Karpas-422 (cell line): ENCODE measurements at regions not wholly inside any gene's neighbourhood (a gene's known extent, or its start where the extent isn't known, plus 50 kb on each side); places are given as distances from the start of the nearest gene placed in this dataset.

Experiments used
- DNase-seq: peaks from one replicate; pipeline ENCODE4 v3.0.0-alpha.2; 2015
- H2AFZ ChIP-seq: fragments of 200-600 bp; sonication (generic); 2 replicates; pipeline ENCODE4 v1.6.1; 2014; ENCODE audit warnings: antibody characterized with exemption, low read length, mixed read lengths
- H3K27ac ChIP-seq: fragments of 200-600 bp; sonication (generic); 2 replicates; pipeline ENCODE4 v1.5.1; 2014; ENCODE audit warnings: mild to moderate bottlenecking, low read length, moderate library complexity
- H3K27me3 ChIP-seq: fragments of 200-600 bp; sonication (generic); 2 replicates; pipeline ENCODE4 v1.6.1; 2014; ENCODE audit warnings: low read length, mixed read lengths
- H3K36me3 ChIP-seq: fragments of 200-600 bp; sonication (generic); 2 replicates; pipeline ENCODE4 v1.6.1; 2014; ENCODE audit warnings: low read length, mixed read lengths; ENCODE audit not compliant: insufficient read depth
- H3K4me1 ChIP-seq: fragments of 200-600 bp; sonication (generic); 2 replicates; pipeline ENCODE4 v1.6.1; 2014; ENCODE audit warnings: mild to moderate bottlenecking, low read length, mixed read lengths
- H3K4me2 ChIP-seq: fragments of 200-600 bp; sonication (generic); 2 replicates; pipeline ENCODE4 v1.6.1; 2014; ENCODE audit warnings: low read length, low read depth, mild to moderate bottlenecking; ENCODE audit not compliant: poor library complexity, severe bottlenecking
- H3K4me3 ChIP-seq: fragments of 200-600 bp; sonication (generic); 2 replicates; pipeline ENCODE4 v1.5.1; 2014; ENCODE audit warnings: mild to moderate bottlenecking, antibody characterized with exemption, low read length, mixed read lengths
- H3K79me2 ChIP-seq: fragments of 200-600 bp; sonication (generic); 2 replicates; pipeline ENCODE4 v1.6.1; 2014; ENCODE audit warnings: mild to moderate bottlenecking, low read length, mixed read lengths
- H3K9ac ChIP-seq: fragments of 200-600 bp; sonication (generic); 2 replicates; pipeline ENCODE4 v1.6.0; 2014; ENCODE audit warnings: low read length
- H3K9me2 ChIP-seq: fragments of 200-600 bp; sonication (generic), shearing (Covaris generic); replicated peaks from 2 replicates; pipeline ENCODE4 v1.6.0; 2014; ENCODE audit warnings: mild to moderate bottlenecking, low read length, moderate library complexity; ENCODE audit not compliant: insufficient read depth
- H3K9me3 ChIP-seq: fragments of 300-700, 200-600 bp; sonication (generic); 2 replicates; pipeline ENCODE4 v1.6.1; 2014; ENCODE audit warnings: low read length, mixed read lengths
- H4K20me1 ChIP-seq: fragments of 200-600 bp; sonication (generic); 2 replicates; pipeline ENCODE4 v1.6.1; 2014; ENCODE audit warnings: mild to moderate bottlenecking, antibody characterized with exemption, low read length, low read depth; ENCODE audit not compliant: insufficient read depth

DNA sequence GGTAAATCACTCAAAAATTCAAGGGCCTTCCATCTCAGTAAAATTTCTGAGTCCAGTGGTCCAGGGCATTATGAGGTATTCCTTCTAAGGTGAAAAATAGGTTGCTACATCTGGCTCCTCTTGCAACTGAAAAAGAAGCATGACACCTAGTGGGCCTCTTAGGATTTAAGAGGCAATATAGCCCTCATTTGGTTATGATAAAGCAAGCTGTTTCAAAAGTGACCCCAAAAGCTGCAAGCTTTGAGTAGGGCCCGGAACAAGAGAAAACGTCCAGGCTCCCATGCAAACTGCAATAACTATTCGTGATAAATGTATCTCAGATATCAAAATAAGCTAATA lies 1910.2 kb upstream of the PRR20A start:
- H3K4me1 ChIP-seq = no peaks in the 10 kb centered on the region
- H3K4me3 ChIP-seq = no peak overlapping the region
- H3K27ac ChIP-seq = no peak overlapping the region
- no peaks in the 10 kb centered on the region for H3K27me3 ChIP-seq
- no peaks in the 10 kb centered on the region for H4K20me1 ChIP-seq
- H3K9me2 ChIP-seq = no peaks in the 10 kb centered on the region
- no peaks in the 10 kb centered on the region for H3K79me2 ChIP-seq
- H3K4me2 ChIP-seq = no peak overlapping the region
- no peak for DNase-seq
- H3K9ac ChIP-seq = no peak overlapping the region
- H3K36me3 ChIP-seq = no peaks in the 10 kb centered on the region
- H2AFZ ChIP-seq = no peak overlapping the region
- peaks cover 45% of the 10 kb centered on the region for H3K9me3 ChIP-seq

DNA sequence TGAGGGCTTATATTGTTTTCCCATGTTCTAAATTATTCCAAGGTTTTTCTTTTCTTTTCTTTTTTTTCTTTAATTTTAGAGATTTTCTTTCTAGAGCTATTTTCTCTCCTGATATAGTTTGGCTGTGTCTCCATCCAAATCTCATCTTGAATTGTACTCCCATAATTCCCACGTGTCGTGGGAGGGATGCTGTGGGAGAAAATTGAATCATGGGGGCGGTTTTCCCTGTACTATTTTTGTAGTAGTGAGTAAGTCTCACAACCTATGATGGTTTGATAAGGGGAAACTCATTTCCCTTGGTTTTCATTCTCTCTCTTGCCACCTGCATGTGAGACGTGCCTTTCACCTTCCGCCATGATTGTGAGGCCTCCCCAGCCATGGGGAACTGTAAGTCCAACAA lies 1906.4 kb upstream of the PRR20A start:
- H3K9ac ChIP-seq = no peak overlapping the region
- peaks cover 39% of the 10 kb centered on the region for H3K9me3 ChIP-seq
- no peaks in the 10 kb centered on the region for H3K79me2 ChIP-seq
- no peaks in the 10 kb centered on the region for H3K36me3 ChIP-seq
- no peak overlapping the region for H3K27ac ChIP-seq
- H3K4me3 ChIP-seq = no peak overlapping the region
- no peaks in the 10 kb centered on the region for H4K20me1 ChIP-seq
- no peaks in the 10 kb centered on the region for H3K27me3 ChIP-seq
- H3K4me2 ChIP-seq = no peak overlapping the region
- no peak for DNase-seq
- H3K4me1 ChIP-seq = no peaks in the 10 kb centered on the region
- no peaks in the 10 kb centered on the region for H3K9me2 ChIP-seq
- H2AFZ ChIP-seq = no peak overlapping the region

DNA sequence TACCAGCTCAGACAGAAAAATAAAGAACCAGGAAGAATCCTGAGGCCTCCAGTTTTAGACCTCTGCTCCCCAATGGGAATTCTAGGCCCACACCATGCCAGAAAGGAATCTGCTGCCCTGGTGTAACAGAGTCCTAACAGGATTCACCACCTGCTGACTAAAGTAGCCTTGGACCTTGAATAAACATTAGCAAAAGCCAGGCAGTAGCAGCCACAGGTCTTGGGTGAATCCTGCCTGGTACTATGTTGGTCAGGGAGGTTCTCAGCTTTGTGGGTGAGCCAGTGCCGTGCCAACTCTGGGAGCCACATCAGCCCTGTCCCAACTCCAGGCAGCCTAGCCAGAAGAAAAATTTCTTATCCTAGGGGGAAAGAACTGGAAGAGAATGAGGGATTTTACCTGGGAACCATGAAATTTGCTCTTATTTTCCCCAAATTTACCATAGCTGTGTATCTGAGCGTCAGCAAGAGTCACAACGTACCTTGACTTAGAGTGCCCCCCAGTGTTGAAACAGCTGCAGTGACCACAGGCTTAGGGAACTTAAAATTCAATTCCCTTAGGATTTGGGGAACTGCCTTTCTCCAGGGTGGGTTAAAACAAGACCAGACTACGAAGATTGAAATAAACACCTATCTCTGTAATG lies 1895.6 kb upstream of the PRR20A start:
- H3K27ac ChIP-seq = no peak overlapping the region
- H3K79me2 ChIP-seq = no peaks in the 10 kb centered on the region
- no peak overlapping the region for H3K9ac ChIP-seq
- H4K20me1 ChIP-seq = no peaks in the 10 kb centered on the region
- no peak overlapping the region for H2AFZ ChIP-seq
- H3K27me3 ChIP-seq = no peaks in the 10 kb centered on the region
- H3K9me2 ChIP-seq = no peaks in the 10 kb centered on the region
- no peaks in the 10 kb centered on the region for H3K36me3 ChIP-seq
- H3K4me1 ChIP-seq = no peaks in the 10 kb centered on the region
- DNase-seq = peak; percentile 43
- H3K4me2 ChIP-seq = no peak overlapping the region
- H3K9me3 ChIP-seq = peaks cover 17% of the 10 kb centered on the region
- peak overlapping the region; percentile 19; the same call in 1 of the 2 replicates for H3K4me3 ChIP-seq

DNA sequence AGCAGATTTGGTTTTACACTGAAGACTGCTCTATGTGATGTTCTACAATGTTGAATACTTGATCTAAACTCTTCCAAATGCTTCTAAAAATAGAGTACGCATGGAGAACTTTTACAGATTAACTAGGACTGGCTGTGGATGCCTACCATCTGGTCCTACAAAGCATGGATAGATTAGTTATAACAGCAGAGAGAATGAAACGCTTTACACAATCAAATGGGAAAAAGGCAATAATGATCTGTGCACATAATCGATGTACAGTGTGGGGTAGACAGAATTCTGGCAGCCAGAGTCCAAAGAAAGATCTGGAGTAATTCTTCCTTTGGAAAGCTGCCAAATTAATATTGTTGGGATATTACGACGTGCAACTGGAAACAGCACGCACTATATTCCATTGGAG lies 1885.5 kb upstream of the PRR20A start:
- DNase-seq = no peak
- H3K36me3 ChIP-seq = no peaks in the 10 kb centered on the region
- no peaks in the 10 kb centered on the region for H3K27me3 ChIP-seq
- no peak overlapping the region for H3K27ac ChIP-seq
- no peaks in the 10 kb centered on the region for H3K9me2 ChIP-seq
- no peaks in the 10 kb centered on the region for H4K20me1 ChIP-seq
- no peak overlapping the region for H3K9ac ChIP-seq
- no peaks in the 10 kb centered on the region for H3K4me1 ChIP-seq
- H2AFZ ChIP-seq = no peak overlapping the region
- H3K4me3 ChIP-seq = no peak overlapping the region
- H3K9me3 ChIP-seq = peaks cover 34% of the 10 kb centered on the region
- no peaks in the 10 kb centered on the region for H3K79me2 ChIP-seq
- H3K4me2 ChIP-seq = no peak overlapping the region

DNA sequence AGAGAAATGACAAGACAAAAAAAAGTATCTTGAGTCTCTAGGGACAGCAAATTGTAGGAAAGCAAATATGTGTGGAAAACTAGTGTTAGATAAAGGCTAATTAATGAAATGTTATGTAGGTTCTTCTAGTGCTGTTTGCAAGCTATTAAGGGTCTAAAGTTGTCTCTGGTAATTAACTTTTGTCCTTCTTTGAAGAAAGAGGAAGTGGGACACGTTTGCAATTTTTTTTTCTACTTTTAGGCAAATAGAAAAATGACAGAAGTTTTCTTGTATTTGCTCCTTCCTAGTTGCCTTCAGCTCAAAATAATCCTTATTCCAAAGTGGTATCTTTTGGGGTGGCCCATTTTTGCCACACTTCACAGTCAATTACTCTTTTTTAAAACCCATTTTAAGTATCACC lies 1877.7 kb upstream of the PRR20A start:
- Histone ChIP-seq H3K27ac (no peak overlapping the region), H3K79me2 (no peaks in the 10 kb centered on the region), H3K9me2 (no peaks in the 10 kb centered on the region), H3K27me3 (no peaks in the 10 kb centered on the region), H4K20me1 (no peaks in the 10 kb centered on the region), H3K4me3 (no peak overlapping the region), H3K36me3 (no peaks in the 10 kb centered on the region), H3K9ac (no peak overlapping the region), H2AFZ (no peak overlapping the region), H3K4me2 (no peak overlapping the region), H3K4me1 (no peaks in the 10 kb centered on the region), H3K9me3 (peaks cover 16% of the 10 kb centered on the region; the same call in 1 of the 2 replicates)
- no peak for DNase-seq

DNA sequence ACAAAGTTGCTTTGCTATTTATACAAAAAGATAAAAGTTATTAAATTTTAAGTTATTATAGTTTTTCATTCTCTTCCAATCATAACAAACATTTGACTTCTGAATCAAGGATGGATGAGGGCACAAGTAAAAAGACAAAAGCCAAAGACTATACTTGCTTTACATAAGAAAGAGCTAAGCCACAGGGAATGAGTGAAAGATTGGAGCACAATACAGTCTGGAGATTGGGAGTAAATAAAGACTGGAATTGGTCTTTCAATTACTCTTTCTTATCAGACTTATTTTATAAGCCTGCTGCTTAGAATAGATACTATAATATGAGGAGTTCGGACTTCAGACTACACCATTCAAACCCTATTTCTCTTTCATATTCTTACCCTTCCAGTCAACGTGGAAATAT lies 1874.1 kb upstream of the PRR20A start:
- no peak overlapping the region for H3K4me3 ChIP-seq
- no peaks in the 10 kb centered on the region for H3K27me3 ChIP-seq
- H3K4me1 ChIP-seq = no peaks in the 10 kb centered on the region

DNA sequence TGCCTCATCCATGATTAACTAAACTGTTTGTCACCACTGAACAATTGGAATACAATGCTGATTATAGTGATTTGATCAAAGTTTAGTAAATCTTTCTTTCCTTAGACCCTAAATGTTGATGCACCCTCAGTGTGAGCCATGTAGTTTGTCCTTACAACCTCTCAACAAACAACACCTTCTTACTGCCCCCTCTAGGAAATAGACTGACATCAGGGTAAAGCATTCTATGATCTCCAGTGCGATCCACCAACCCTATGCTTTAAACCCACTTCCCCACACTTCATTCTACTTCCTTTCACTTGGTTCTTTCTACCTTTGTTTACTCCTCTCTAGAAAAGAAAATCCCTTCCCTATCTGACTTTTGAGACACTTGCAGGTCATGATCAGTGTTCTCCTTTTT lies 1842.5 kb upstream of the PRR20A start:
- no peaks in the 10 kb centered on the region for H3K9me2 ChIP-seq
- H4K20me1 ChIP-seq = no peaks in the 10 kb centered on the region

More for the DNA sequence above, 1874.1 kb upstream of the PRR20A start:
- Histone ChIP-seq H3K27ac (no peak overlapping the region), H4K20me1 (no peaks in the 10 kb centered on the region), H3K4me2 (no peak overlapping the region), H3K79me2 (no peaks in the 10 kb centered on the region), H3K9me3 (peaks cover 31% of the 10 kb centered on the region), H3K36me3 (no peaks in the 10 kb centered on the region), H3K9ac (no peak overlapping the region), H3K9me2 (no peaks in the 10 kb centered on the region), H2AFZ (no peak overlapping the region)
- no peak for DNase-seq

DNA sequence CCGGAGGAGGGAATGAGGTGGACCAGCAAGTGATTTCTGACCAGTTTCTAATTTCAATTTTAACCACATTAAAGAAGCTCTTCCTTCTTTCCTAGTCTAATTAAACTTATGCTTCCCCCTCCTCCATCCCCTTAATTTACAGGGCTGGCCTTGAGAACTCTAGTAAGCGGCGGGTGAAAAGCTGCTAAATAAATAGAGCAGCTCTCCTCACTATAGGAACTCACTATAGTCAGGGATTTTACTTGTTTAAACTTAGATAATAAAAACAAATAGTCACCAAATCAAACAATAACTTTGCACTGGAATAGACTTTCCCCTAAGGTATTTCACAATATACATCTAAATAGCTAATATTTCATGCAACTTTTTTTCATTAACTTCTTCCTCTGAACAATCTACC lies 1838.2 kb upstream of the PRR20A start:
- H3K79me2 ChIP-seq = no peaks in the 10 kb centered on the region

More for the DNA sequence above, 1842.5 kb upstream of the PRR20A start:
- H3K79me2 ChIP-seq = no peaks in the 10 kb centered on the region
- no peak overlapping the region for H3K9ac ChIP-seq
- no peak overlapping the region for H3K27ac ChIP-seq
- no peak overlapping the region for H3K4me3 ChIP-seq
- no peaks in the 10 kb centered on the region for H3K36me3 ChIP-seq
- DNase-seq = no peak
- no peaks in the 10 kb centered on the region for H3K27me3 ChIP-seq
- H2AFZ ChIP-seq = no peak overlapping the region
- H3K4me2 ChIP-seq = no peak overlapping the region
- H3K9me3 ChIP-seq = peaks cover 26% of the 10 kb centered on the region
- no peaks in the 10 kb centered on the region for H3K4me1 ChIP-seq

DNA sequence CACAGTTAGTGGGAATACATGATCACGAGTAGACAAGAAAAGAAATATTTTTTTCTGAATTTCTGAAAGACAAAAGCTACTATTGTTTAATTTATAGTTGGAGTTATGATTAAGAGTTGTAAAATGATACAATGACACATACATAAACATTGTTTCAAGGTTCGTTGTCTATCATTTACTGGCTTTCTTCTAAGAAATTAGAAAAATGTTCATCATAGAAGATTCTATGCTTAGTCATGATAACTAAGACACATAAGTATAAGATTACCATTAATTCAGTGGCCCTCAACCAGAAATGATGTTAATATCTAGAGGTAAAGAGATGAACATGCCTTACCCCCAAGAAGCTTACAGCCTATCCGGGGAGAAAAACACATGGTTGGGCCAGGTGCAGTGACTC lies 1832.8 kb upstream of the PRR20A start:
- H3K79me2 ChIP-seq = no peaks in the 10 kb centered on the region
- no peak overlapping the region for H2AFZ ChIP-seq
- no peaks in the 10 kb centered on the region for H3K4me1 ChIP-seq
- no peak overlapping the region for H3K9ac ChIP-seq
- H3K9me3 ChIP-seq = peaks cover 20% of the 10 kb centered on the region
- no peak for DNase-seq
- H3K27ac ChIP-seq = no peak overlapping the region
- no peak overlapping the region for H3K4me3 ChIP-seq
- no peaks in the 10 kb centered on the region for H3K9me2 ChIP-seq
- no peaks in the 10 kb centered on the region for H3K36me3 ChIP-seq
- no peaks in the 10 kb centered on the region for H3K27me3 ChIP-seq
- no peaks in the 10 kb centered on the region for H4K20me1 ChIP-seq
- H3K4me2 ChIP-seq = no peak overlapping the region

More for the DNA sequence above, 1838.2 kb upstream of the PRR20A start:
- no peak for DNase-seq
- no peak overlapping the region for H3K4me2 ChIP-seq
- H3K4me1 ChIP-seq = no peaks in the 10 kb centered on the region
- no peak overlapping the region for H3K4me3 ChIP-seq
- H3K27ac ChIP-seq = no peak overlapping the region
- no peaks in the 10 kb centered on the region for H4K20me1 ChIP-seq
- no peaks in the 10 kb centered on the region for H3K9me2 ChIP-seq
- no peaks in the 10 kb centered on the region for H3K27me3 ChIP-seq
- no peak overlapping the region for H3K9ac ChIP-seq
- peaks cover 30% of the 10 kb centered on the region for H3K9me3 ChIP-seq
- no peaks in the 10 kb centered on the region for H3K36me3 ChIP-seq
- no peak overlapping the region for H2AFZ ChIP-seq
